ELF-1 (cell line): ENCODE measurements at regions not wholly inside any gene's neighbourhood (a gene's known extent, or its start where the extent isn't known, plus 50 kb on each side); places are given as distances from the start of the nearest gene placed in this dataset.
A peak's percentile ranks its signal among the peaks of the same experiment; 100 is the strongest.

Experiments used
- DNase-seq: peaks from one replicate; pipeline ENCODE4 v3.0.0-alpha.2; 2016; ENCODE audit warnings: low read depth, low spot score

DNA sequence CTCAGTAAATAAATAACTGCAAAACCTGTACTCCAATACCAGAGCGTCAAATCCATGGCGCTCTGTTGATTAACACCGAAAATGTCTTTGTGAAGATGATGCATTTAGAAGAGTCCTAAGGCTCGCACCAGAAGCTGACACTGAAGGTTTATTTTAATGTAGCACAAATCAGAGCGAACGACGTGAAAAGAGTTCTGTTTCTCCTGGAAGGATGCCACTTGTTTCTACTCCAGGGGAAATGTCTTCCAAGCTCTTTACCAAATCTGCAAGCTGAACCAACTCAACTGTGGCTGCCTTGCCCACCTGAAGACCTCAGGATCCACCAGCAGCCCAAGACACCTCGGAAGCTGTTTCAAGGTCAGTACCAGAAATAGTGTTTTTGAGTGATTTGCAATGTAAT lies 194.4 kb upstream of the MAF start:
- DNase-seq: no peak

DNA sequence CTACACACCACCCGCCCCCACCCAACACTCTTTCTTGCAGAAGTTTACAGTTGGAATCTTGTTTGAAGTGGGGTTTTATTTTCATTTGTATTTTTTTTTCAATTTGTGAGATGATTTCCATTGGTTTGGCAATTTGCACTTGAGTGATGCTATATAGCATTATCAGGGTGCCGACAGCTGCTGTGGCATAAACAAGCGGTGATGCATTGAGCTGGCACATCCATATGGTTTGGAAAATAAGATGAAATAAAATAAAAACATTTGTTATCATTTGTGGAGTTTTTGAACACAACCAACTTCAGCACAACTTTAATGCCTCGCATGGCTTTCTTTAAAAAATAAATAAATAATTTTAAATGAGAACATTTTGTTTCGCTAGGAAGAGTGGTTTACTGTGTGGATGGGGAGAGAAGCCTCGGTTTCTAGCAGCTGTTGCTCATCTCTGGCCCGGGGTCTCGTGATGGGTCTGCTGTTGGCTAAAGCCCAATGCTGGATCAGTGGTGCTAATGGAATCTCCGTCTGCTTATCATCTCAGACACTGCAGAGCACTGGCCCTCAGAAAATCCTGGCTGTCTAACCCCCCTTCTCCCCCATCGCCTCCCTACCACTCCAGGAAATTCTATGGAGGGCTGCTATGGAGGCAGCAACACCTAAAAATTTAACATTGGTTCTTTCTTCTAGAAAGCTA lies 192.3 kb upstream of the MAF start:
- DNase-seq: no peak

DNA sequence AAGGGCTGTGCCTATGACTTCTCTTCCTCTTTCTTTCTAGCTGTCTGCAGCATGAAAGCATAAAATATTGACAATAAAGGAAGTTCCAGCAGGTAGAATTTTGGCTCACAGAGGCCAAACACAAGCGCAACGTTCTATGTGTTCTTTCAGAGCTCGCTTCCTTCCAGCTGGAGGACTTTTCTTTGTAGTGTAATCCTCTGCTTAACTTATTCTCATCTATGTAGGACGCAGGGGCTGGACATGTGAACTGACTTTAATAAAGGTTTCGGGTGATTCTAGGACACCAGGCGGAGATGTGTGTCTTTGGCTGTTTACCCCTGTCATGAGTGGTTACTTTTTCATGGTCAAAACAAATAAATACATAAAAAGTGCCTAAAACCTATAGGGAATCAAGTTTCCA lies 191.5 kb upstream of the MAF start:
- DNase-seq: no peak

DNA sequence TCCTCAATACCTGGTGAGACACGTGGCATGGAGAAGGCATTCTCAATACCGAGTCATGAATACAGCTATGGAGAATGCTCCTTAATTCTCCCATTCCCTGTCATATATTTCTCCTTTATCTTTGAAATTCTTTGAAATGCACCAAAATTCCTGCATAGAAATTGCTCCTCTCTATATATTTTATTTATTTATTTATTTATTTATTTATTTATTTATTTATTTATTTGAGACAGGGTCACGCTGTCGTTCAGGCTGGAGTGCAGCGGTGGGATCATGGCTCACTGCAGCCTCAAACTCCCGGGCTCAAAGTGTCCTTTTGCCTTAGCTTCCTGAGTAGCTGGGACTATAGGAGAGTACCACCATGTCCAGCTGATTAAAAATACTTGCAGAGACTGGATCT lies 190.3 kb upstream of the MAF start:
- DNase-seq: no peak

DNA sequence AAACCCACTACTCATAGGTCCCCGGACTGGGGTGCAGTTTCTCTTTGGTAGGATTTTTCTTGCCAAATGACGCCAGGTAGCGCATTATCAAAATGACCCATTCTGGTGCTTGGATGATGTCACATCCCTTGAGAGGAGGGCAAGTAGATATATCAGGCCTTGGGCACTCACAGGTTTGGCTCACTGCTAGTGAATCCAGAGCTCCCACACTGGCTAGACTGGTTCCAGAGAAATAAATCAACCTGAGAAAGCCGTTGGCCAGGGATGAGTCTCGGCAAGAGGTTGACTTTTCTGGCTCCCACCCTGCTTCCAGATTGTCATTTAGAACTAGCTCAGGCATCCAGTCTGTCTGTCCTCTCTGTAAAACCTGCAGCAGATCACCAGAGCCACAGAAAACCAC lies 188.4 kb upstream of the MAF start:
- no peak for DNase-seq

DNA sequence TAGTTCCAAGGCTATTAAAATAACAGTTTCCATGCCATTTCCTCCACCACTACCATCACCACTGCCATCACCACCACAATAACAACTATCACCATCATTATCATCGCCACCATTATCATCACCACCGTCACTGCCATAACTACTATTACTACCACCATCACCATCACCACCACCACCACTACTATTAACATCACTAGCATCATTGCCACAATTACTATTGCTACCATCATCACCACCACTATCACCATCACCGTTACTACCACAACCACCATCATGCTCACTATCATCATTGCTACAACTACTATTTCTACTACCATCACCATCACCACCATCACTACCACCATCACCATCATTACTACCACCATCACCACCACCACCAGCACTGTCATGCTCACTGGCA lies 185.9 kb upstream of the MAF start:
- DNase-seq: no peak

DNA sequence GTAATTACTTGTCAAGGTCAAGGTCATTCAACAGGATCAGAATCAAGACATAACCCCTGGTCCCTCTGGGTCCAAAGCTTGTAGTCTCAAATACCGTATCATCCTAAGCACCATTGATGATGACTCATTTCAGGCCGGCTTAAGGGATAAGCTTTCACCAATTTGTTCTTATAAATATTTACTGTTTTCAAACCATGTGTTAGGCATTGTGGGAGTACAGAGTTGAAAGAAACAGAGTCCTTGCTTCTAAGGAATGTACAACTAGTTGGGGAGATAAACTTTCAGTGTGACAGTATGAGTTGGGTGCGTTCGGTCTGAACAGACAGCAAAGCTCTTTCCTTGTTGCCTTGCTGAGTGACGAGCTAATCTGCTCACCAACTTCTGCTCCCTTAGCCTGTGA lies 183.5 kb upstream of the MAF start:
- no peak for DNase-seq

DNA sequence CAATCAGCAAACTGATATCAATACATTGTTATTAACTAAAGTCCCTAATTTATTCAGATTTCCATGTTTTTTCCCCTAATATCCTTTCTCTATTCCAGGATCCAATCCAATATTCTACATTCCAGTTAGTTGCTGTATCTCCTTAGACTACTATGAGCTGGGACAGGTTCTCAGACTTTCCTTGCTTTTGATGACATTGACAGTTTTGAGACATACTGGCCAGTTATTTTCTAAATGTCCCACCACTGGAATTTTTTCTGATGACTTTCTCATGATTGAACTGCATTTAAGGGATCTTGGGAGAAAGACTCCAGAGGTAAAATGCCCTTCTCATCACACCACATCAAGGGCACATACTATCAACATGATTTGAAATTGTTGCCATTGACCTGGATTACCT lies 177.1 kb upstream of the MAF start:
- DNase-seq: no peak

DNA sequence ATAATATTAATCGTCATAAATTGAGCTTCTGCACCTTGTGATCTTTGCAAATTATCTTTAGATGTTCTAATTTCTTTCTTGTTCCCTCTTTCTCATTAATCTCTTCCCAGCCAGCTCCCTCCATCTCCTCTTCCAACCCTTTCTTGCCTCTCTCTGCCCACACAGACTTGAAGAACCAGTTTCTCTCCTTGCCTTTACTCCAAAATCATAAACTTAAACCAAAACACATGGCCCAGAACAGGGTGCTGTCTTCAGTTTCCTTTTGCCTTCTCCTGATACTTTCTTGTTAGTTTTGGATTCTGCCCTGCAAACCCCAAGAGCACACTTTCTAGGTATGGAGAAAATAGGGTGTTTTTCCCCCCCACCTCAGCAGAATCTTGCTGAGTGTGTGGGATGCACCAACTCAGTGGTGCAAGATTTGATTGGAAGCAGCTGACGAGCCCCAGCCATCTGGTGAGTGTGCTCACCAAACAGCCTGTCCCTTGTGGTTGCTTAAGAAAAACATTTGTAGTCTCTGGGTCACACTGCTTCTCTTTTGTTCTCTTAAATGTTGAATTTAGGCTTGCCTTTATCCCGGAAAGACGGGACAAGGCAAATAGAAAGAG lies 175.8 kb upstream of the MAF start:
- DNase-seq: peak; percentile 54

DNA sequence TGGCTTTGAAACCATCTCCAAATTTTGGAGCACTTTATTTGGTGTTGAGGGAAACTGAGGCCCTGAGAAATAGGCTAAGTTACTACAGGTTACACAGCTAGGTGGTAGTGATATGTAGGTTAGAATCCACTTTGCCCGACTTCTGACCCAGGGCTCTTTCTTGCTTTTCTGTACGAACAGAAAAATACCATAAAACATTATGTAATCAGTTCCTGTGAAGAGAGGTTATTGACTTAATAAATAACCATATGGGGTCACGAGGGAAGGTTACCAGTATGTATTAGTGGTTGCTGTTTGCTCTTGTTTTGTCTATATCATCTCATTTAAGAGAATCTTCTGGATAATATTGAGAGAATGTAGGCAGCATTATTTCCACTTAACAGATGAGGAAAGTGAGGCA lies 172.2 kb upstream of the MAF start:
- DNase-seq: no peak

DNA sequence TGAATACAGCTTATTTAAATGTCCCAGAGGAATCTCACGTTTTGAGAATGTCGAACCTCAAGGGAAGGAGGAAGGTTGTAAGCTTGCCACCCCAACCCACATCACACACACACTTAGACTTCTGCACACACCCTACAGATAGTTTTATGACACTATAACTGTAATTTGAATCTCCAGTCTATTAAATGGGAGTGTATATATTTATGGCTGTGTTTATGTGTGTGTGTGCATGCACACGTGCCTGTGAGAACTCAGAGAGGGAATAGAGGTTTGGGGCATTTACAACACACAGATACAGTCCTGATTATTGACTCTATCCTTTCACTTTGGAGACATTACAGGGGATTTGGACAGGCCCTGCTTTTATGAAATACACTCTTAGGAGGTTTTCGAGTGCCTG lies 171.5 kb upstream of the MAF start:
- no peak for DNase-seq

DNA sequence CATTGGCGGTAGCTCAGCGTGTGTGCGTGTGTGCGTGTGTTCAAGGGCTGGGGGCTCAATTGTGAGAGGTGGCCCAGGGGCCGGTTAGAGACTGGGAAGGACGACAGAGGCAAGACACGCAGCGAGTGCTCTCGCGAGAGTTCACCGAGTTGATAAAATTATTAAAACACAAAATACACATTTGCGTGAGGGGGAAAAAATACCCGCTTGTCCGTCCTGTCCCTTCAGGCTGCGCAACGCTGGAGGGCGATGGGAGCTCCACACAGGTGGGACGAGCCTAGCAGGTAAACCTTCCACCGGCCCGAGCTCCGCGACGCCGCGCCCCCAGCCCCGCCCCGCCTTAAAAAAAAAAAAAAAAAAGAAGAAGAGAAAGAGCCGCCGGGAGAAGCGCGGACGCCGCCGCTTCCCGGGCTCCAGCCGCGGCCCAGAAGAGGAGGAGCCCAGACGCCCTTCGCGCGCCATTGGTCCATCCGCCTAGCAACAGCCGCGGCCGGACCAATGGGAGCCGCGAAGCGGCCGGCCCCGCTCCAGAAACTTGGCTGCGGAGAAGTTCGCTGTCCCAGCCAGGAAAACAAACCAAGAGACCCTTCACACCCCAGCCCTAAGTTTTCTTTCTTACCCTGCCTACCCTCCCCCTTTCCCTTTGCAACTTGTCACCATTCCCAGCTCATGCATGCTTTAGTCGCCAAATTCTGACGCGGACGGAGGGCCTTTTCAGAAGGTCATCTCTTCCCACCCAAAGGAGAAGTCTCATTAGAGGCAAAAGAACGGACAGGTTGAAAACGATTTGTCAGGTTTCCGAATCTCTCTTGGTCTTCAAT lies 169.9 kb upstream of the MAF start:
- DNase-seq: peak; percentile 97

DNA sequence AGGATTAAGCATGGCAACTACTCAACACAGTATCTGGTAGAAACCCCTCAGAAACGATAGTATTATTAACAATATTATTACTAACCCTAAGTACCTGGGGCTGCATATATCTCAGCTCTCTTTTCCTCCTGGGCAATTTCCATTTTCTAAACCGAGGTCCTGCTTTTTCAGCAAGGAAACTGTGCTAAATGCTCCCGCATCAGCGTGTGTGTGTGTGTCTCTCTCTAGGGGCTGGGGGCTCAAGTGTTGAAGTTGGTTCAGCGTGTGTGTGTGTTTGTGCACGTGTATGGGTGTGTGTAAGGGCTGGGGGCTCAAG lies 169.3 kb upstream of the MAF start:
- no peak for DNase-seq

DNA sequence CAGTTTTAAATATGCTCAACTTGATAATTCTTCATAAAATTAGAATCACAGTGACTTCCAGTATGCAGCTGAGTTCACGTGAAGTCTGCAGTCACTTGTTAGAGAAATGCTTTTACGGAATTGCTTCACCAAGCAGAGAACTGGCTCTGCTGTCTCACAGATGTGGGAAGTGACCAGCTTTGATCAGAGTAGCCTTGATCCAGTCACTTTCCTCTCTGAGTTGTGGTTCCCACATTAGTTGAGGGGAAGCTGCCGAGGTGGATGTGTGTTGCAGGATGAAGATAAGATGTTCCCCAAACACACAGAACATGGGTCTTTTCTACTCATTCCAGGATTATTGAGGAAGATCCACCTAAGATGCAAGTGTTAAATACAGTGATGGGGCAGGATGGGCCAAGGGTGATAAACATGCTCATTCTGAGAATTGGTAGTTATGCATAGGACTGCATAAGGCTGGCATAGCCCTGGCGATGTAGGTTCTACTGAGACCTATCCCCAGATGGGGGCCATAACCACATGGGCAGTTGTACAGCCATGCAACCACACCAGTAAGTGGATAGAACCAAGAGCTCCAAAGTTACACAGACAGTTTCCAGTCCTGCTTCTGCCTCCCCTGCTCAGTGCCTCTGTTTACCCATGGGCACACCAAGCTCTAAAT lies 168.9 kb upstream of the MAF start:
- DNase-seq: no peak

DNA sequence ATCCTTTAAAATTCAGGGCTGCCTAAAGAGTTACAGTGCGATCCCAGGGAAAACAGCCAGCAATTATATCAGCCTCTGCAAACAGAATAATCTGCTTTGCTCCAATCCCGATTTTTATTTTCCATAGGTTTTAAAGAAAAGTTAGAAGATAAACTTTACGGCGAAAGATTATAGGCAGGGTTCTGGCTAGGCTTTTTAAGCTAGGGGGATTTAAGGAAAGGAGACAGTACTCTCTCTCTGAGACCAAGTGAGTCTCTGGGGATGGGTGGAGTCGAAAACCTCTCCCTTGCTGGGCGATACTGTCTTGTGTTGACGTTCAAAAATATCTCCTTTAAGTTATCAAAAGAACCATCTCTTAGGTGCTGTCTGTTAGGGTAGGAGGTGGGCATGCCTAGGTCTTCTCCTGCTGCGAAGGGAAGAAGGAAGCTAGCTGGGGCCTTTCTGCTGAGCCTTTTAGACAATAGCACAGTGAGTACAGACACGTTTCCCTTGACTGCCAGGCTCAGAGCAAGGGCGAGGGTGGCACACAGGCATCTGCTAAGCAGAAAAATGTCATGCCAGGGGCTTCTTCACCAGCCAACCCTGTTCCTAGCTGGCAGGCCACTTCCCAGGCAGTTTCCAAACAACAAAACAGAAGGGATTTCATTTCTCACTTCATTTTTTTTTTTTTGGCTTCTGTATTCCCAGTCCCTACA lies 167.9 kb upstream of the MAF start:
- DNase-seq: no peak

DNA sequence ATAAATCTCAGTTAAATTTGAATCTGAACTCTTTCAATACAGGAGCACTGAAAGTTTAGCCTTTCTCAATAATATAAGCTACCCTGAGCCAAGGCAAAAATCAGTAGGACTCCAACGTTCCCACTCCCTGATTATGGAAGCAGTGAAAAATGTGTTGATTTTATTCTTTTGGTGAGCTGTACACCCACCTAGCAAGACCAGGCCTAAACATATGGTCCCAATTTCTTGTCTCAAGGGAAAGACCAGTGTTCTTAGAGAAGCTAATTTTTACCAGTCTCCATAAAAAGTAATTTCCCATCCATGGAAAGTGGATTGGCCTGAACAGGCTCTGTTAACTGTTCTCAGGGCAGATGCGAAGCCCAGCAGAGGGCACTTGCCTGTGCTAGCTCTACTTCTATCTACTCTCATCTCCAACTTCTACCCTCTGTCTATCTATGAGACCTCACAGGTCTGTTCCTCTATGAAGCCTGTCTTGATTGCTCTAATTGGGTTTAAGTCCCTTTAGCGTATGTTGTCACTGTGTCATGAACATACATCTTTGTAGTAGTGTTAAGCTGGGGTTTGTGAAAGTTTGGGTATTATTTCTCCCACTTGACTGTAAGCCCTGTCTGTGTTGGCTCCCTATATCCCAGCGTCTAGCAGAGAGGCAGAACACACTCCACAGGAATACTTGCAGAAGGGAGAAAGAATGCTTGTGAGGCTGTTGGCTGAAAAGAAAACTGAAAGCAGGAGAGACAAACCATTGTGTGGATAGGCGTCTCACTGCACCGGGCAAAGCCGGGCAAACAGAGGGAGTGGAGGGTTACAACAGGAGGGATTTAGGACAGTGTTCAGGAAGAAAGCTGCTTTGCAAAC lies 167.1 kb upstream of the MAF start:
- peak; percentile 27 for DNase-seq

DNA sequence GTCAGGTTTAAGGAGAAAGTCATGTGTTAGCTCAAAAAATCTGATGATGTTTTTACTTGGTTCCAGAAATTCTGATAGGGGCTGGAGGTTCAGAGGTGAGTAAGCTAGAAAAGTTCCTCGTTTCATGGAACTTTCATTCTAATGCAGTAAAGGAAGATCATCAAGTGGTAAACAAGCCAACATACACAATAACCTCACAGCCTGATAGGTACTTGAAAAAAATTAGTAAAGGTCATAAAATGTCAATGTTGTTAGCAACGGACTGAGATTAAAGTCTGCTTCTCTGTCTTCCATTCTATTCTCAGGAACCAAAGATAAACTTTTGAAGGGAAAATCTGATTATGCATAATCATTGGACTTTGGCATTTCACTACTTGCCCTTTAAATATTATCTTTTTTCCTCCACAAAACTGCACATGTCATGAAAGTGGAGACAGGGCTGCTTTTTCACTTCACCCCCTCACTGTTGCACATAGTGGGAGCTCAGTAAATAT lies 165.4 kb upstream of the MAF start:
- DNase-seq: no peak

DNA sequence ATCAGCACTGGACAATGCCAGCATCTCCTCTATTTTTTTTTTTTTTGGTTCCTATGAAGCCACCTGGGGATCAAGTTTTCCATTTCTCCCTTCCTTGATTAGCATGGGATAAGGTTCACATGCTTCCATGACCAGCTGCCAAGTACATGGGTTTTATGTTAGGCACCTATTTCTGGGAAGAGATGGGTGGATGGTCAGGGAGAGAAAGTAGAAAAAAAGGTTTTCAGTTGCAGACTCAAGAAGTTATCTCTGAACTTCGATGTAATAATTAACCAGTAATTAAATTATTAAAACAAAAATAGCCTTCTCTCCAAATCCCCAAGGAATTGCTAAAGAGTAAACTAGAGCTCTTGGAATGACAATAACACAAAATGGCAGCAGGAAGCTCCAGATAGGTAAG lies 164.9 kb upstream of the MAF start:
- no peak for DNase-seq

DNA sequence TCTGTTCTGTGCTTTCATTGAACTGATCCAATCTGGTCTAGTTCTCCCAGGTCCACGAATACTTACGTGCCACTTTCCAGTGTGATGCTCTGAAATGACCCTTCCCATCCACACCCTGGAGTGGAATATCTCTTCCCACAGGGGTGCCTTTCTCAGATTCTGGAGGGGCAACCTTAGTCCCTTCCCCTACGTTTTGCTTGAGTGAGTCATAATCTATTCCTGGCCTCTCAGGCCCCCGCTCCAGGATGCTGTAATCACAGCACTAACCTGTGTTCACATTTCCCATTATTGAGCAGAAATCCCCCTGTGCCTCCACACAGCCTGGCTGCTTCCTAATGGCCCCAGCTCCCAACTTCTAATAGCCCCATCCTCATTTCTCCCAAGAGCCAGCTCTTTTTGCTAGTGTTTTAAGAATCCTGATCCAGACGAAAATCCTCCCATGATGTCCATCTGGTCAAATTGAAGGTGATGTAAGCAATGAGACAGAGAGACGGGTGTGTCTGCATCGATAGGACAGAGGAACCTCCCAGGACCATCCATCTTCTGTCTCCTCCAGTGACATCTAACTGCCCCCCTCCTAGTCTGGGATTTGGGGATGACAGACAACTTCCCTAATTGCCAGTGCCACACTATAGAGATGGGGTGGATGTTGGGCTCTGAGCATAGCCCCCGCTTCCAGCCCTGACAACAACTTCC lies 164.0 kb upstream of the MAF start:
- DNase-seq: no peak

DNA sequence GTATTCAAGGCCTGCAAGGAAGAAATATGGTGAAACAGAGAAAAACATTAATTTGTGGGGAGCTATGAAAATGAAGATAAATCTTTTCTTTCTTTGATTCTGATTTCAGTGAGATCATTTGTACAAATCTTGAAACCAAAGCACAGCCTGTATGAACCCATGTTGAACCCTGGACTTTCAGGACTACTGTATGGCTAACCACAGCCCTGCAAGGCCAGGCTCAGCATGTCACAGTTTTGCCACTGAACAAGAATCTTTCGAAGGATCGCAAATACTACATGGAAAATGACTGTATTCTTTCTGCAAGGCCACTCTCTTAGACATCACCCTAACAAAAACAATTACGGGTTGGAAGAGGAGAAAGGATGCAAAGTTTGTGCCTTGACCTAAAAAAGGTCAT lies 161.7 kb upstream of the MAF start:
- DNase-seq: no peak
